Lower lobe of right lung (tissue), 2 donors: ENCODE measurements at regions not wholly inside any gene's neighbourhood (a gene's known extent, or its start where the extent isn't known, plus 50 kb on each side); places are given as distances from the start of the nearest gene placed in this dataset.

Source experiments
- ATAC-seq, 2 donors: fragments of 200-7000 bp; cut with Tn5 transposase; one replicate each; pipeline ENCODE4 v1.9.1; 2020 to 2022; ENCODE audit warnings: mild to moderate bottlenecking in 2 of 2, moderate library complexity in 2 of 2
- DNase-seq: peaks from one replicate; pipeline ENCODE4 v3.0.0-alpha.2; 2020
- H3K27ac ChIP-seq: fragments of 200-600 bp; one replicate; pipeline ENCODE4 v1.8.0; 2022
- H3K27me3 ChIP-seq: fragments of 200-600 bp; one replicate; pipeline ENCODE4 v1.8.0; 2022; ENCODE audit warnings: low read depth
- H3K36me3 ChIP-seq: fragments of 200-600 bp; one replicate; pipeline ENCODE4 v1.8.0; 2022; ENCODE audit warnings: mild to moderate bottlenecking
- H3K4me1 ChIP-seq: fragments of 200-600 bp; one replicate; pipeline ENCODE4 v1.8.0; 2022
- H3K4me3 ChIP-seq: fragments of 200-600 bp; one replicate; pipeline ENCODE4 v1.8.0; 2022; ENCODE audit warnings: mild to moderate bottlenecking
- H3K9me3 ChIP-seq: fragments of 200-600 bp; one replicate; pipeline ENCODE4 v1.8.0; 2022
- CTCF ChIP-seq: fragments of 200-600 bp; IDR thresholded peaks from one replicate; pipeline ENCODE4 v1.8.0; 2022; ENCODE audit warnings: antibody characterized with exemption, mild to moderate bottlenecking
- intact Hi-C: fragments of 100-400 bp; cut with DNase I; formaldehyde crosslinking; loops from one replicate; pipeline ENCODE4 v1.11.0; 2022
- donor health status: DM: no; HTN: yes; CAD: no; lungs with severe emphysema.

GRCh38 chr1:148317288-148317985 is 165.4 kb upstream of the NBPF11 start:
- intact Hi-C loops, result no loop called here
- DNase-seq (no peak), ATAC-seq (no peak)
- H3K27me3 ChIP-seq, result peaks cover 28% of the 10 kb centered on the region
- no peaks in the 10 kb centered on the region for H3K36me3 ChIP-seq
- no peaks in the 10 kb centered on the region for H3K9me3 ChIP-seq
- no peak overlapping the region for H3K4me3 ChIP-seq
- no peak for TF ChIP-seq CTCF
- no peak overlapping the region for H3K27ac ChIP-seq
- no peaks in the 10 kb centered on the region for H3K4me1 ChIP-seq

- Histone ChIP-seq H3K4me1 (no peaks in the 10 kb centered on the region), H3K4me3 (no peak overlapping the region), H3K9me3 (no peaks in the 10 kb centered on the region), H3K36me3 (no peaks in the 10 kb centered on the region), H3K27ac (no peak overlapping the region), H3K27me3 (peaks cover 38% of the 10 kb centered on the region)
- intact Hi-C loops, result no loop called here
- DNase-seq (no peak), ATAC-seq (no peak)
- no peak for TF ChIP-seq CTCF
These were observed 163.2 kb upstream of the NBPF11 start for GRCh38 chr1:148315071-148315811.

GRCh38 chr1:148310807-148311206 is 158.7 kb upstream of the NBPF11 start:
- peaks cover 53% of the 10 kb centered on the region for H3K27me3 ChIP-seq
- no peaks in the 10 kb centered on the region for H3K9me3 ChIP-seq
- DNase-seq (no peak), ATAC-seq (no peak)
- no peak overlapping the region for H3K4me3 ChIP-seq
- H3K27ac ChIP-seq, result no peak overlapping the region
- no peak for TF ChIP-seq CTCF
- H3K36me3 ChIP-seq, result no peaks in the 10 kb centered on the region
- no peaks in the 10 kb centered on the region for H3K4me1 ChIP-seq
- intact Hi-C loops, result no loop called here

- DNase-seq (peak; percentile 85), ATAC-seq (peak; percentile 90 to 91)
- Histone ChIP-seq H3K36me3 (no peaks in the 10 kb centered on the region), H3K27me3 (peaks cover 59% of the 10 kb centered on the region), H3K4me3 (peak overlapping the region; percentile 20), H3K27ac (no peak overlapping the region), H3K9me3 (no peaks in the 10 kb centered on the region), H3K4me1 (no peaks in the 10 kb centered on the region)
- intact Hi-C loops, result no loop called here
- no peak for TF ChIP-seq CTCF
These were observed 157.9 kb upstream of the NBPF11 start for GRCh38 chr1:148309940-148310500.

- DNase-seq (no peak), ATAC-seq (no peak)
- H3K27ac ChIP-seq, result no peak overlapping the region
- H3K9me3 ChIP-seq, result no peaks in the 10 kb centered on the region
- H3K36me3 ChIP-seq, result no peaks in the 10 kb centered on the region
- peaks cover 59% of the 10 kb centered on the region for H3K27me3 ChIP-seq
- H3K4me1 ChIP-seq, result peaks cover 2% of the 10 kb centered on the region
- intact Hi-C loops, result no loop called here
- TF ChIP-seq CTCF, result no peak
- H3K4me3 ChIP-seq, result no peak overlapping the region
These were observed 156.9 kb upstream of the NBPF11 start for GRCh38 chr1:148308832-148309458.
